Neuronal stem cell (in vitro differentiated cells): ENCODE measurements at regions not wholly inside any gene's neighbourhood (a gene's known extent, or its start where the extent isn't known, plus 50 kb on each side); places are given as distances from the start of the nearest gene placed in this dataset.

ENCODE experiments used
- DNase-seq: peaks from one replicate; pipeline ENCODE4 v3.0.0-alpha.2; 2013; ENCODE audit warnings: low spot score
- H2AFZ ChIP-seq: one replicate; pipeline ENCODE4 v1.6.1; 2013; ENCODE audit warnings: mild to moderate bottlenecking, low read length, inconsistent platforms
- H2AK5ac ChIP-seq: 2 replicates; pipeline ENCODE4 v1.6.1; 2013; ENCODE audit warnings: low read depth, mild to moderate bottlenecking, inconsistent platforms, low read length, moderate library complexity, mixed read lengths
- H2BK120ac ChIP-seq: 2 replicates; pipeline ENCODE4 v1.6.1; 2013; ENCODE audit warnings: low read depth, mild to moderate bottlenecking, inconsistent platforms, low read length, moderate library complexity, mixed read lengths
- H2BK12ac ChIP-seq: one replicate; pipeline ENCODE4 v1.6.1; 2013; ENCODE audit warnings: low read length, inconsistent platforms
- H2BK15ac ChIP-seq: 2 replicates; pipeline ENCODE4 v1.6.1; 2013; ENCODE audit warnings: mild to moderate bottlenecking, low read length, inconsistent platforms, mixed read lengths
- H2BK5ac ChIP-seq: one replicate; pipeline ENCODE4 v1.6.1; 2013; ENCODE audit warnings: inconsistent platforms, mild to moderate bottlenecking, low read length, moderate library complexity
- H3K14ac ChIP-seq: one replicate; pipeline ENCODE4 v1.6.1; 2013; ENCODE audit warnings: low read length, inconsistent platforms
- H3K18ac ChIP-seq: 2 replicates; pipeline ENCODE4 v1.6.1; 2013; ENCODE audit warnings: low read length, inconsistent platforms
- H3K23ac ChIP-seq: 2 replicates; pipeline ENCODE4 v1.6.1; 2013; ENCODE audit warnings: low read depth, mild to moderate bottlenecking, mixed read lengths, low read length, inconsistent platforms; ENCODE audit not compliant: poor library complexity
- H3K27ac ChIP-seq: replicated peaks from 3 replicates; pipeline ENCODE4 v1.5.1; 2013; ENCODE audit warnings: low read length, inconsistent platforms
- H3K27me3 ChIP-seq, 3 experiments: 2 replicates each; pipeline ENCODE4 v1.6.1; 2013; ENCODE audit warnings: low read length in 3 of 3, mild to moderate bottlenecking in 2 of 3, inconsistent platforms in 1 of 3, low read depth in 1 of 3, mixed read lengths in 1 of 3, moderate library complexity in 1 of 3; ENCODE audit not compliant: control insufficient read depth in 3 of 3, insufficient read depth in 3 of 3
- H3K36me3 ChIP-seq, 2 donors: replicated peaks in 1 of 2; 2 replicates each; pipeline ENCODE4 v1.6.1; 2013; ENCODE audit warnings: low read length in 2 of 2; ENCODE audit not compliant: control insufficient read depth in 2 of 2, insufficient read depth in 2 of 2
- H3K4ac ChIP-seq: 2 replicates; pipeline ENCODE4 v1.6.1; 2013; ENCODE audit warnings: inconsistent platforms, mild to moderate bottlenecking, low read length, moderate library complexity
- H3K4me1 ChIP-seq, 2 donors: 1 replicate in 1 of 2; 2 replicates in 1 of 2; pipeline ENCODE4 v1.6.1; 2013; ENCODE audit warnings: low read length in 2 of 2, low read depth in 1 of 2; ENCODE audit not compliant: control insufficient read depth in 2 of 2, insufficient read depth in 1 of 2
- H3K4me2 ChIP-seq: one replicate; pipeline ENCODE4 v1.6.1; 2013; ENCODE audit warnings: mild to moderate bottlenecking, low read length, inconsistent platforms; ENCODE audit not compliant: insufficient read depth, poor library complexity, severe bottlenecking
- H3K4me3 ChIP-seq, 2 donors: 2 replicates each; pipeline ENCODE4 v1.5.1; 2013; ENCODE audit warnings: low read length in 2 of 2, mild to moderate bottlenecking in 2 of 2, inconsistent platforms in 1 of 2, moderate library complexity in 1 of 2
- H3K79me1 ChIP-seq: one replicate; pipeline ENCODE4 v1.6.1; 2013; ENCODE audit warnings: low read depth, mild to moderate bottlenecking, inconsistent platforms, low read length, moderate library complexity
- H3K9ac ChIP-seq: one replicate; pipeline ENCODE4 v1.6.1; 2013; ENCODE audit warnings: mild to moderate bottlenecking, low read depth, low read length, inconsistent platforms; ENCODE audit not compliant: poor library complexity
- H3K9me3 ChIP-seq, 2 donors: replicated peaks in 1 of 2; 2 replicates each; pipeline versions ENCODE3 to v1.6.1; 2013; ENCODE audit warnings: low read length in 2 of 2, mild to moderate bottlenecking in 2 of 2, inconsistent platforms in 1 of 2, low read depth in 1 of 2, mixed read lengths in 1 of 2, moderate library complexity in 1 of 2; ENCODE audit not compliant: control insufficient read depth in 2 of 2, insufficient read depth in 1 of 2
- H4K8ac ChIP-seq: one replicate; pipeline ENCODE4 v1.6.1; 2013; ENCODE audit warnings: low read depth, mild to moderate bottlenecking, inconsistent platforms, low read length, moderate library complexity
- H4K91ac ChIP-seq: one replicate; pipeline ENCODE4 v1.6.1; 2013; ENCODE audit warnings: low read length, low read depth, mild to moderate bottlenecking, inconsistent platforms; ENCODE audit not compliant: poor library complexity
- WGBS, 2 donors: extraction: QIAGEN DNeasy Blood & Tissue Kit; methylation state at CpG; one replicate each; pipeline ENCODE4 v1.1.7; 2013; ENCODE audit warnings: missing lambda C conversion rate in 2 of 2, mixed read lengths in 1 of 2; ENCODE audit not compliant: insufficient read length in 2 of 2, insufficient replicate concordance in 1 of 2; ENCODE audit errors: extremely low coverage in 2 of 2; 5-methylcytosine and 5-hydroxymethylcytosine counted together

DNA sequence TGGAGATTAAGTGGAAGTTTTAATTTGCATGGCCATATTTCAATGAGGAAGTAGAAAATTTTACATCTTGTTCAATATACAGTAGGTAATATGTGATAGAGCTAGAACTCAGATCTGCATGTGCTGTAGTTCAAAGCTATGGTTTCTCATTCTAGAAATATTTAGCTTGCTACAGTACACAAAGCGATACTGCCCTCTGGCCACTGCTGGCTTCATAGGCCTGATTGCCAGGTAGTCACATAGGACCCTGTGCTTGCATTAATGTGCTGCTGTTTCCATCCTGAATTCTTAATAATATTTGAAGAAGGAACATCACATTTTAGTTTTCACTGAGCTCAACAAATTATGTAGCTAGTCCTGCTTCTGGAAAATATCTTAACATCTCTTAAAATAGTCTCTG is 87.0 kb downstream of the PLSCR2 start:
- Histone ChIP-seq H3K27me3 (no peaks in the 10 kb centered on the region), H2BK120ac (no peak overlapping the region), H3K4ac (no peak overlapping the region), H2BK15ac (no peak overlapping the region), H3K79me1 (no peaks in the 10 kb centered on the region), H3K18ac (no peak overlapping the region), H3K4me1 (no peaks in the 10 kb centered on the region), H4K91ac (no peak overlapping the region), H2BK12ac (no peak overlapping the region), H2BK5ac (no peak overlapping the region), H3K14ac (no peak overlapping the region), H2AK5ac (no peak overlapping the region), H3K36me3 (no peaks in the 10 kb centered on the region), H3K9me3 (no peaks in the 10 kb centered on the region), H3K27ac (no peak overlapping the region), H3K23ac (no peak overlapping the region), H3K4me3 (no peak overlapping the region), H3K4me2 (no peak overlapping the region), H2AFZ (no peak overlapping the region), H3K9ac (no peak overlapping the region), H4K8ac (no peak overlapping the region)
- DNase-seq = no peak
- no CpG with 5 or more reads among the region's 1 CpG for WGBS, 2 donors

DNA sequence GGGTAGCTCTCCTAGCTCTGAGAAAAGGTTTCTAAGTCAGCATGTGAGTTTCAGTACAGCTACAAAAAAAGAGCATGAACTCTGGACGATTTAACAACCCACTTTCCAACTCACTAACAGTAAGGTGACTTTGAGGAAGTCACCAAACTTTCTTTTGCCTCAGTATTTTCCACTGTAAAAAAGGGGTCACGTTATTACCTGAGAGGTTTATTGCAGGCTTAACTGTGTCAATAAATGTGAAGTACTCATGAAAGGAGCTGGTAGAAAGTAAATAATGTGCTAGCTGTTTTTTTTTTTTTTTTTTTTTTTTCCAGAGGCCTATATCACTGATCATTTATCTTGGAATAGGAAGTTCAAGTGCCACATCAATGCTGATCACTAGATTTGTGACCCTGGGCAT is 89.3 kb downstream of the PLSCR2 start:
- no peak for DNase-seq

GRCh38 chr3:146375219-146375618 is 94.1 kb downstream of the PLSCR2 start:
- no peaks in the 10 kb centered on the region for H3K79me1 ChIP-seq
- H3K14ac ChIP-seq = no peak overlapping the region
- peaks cover 0 to 7% of the 10 kb centered on the region in 2 donors for H3K9me3 ChIP-seq
- no peak overlapping the region for H4K8ac ChIP-seq
- H2BK15ac ChIP-seq = no peak overlapping the region
- no peak overlapping the region for H2AK5ac ChIP-seq
- H3K9ac ChIP-seq = no peak overlapping the region
- H3K27ac ChIP-seq = no peak overlapping the region
- H2BK12ac ChIP-seq = no peak overlapping the region
- H2BK120ac ChIP-seq = no peak overlapping the region
- no peaks in the 10 kb centered on the region for H3K4me1 ChIP-seq
- WGBS, 2 donors = no CpG with 5 or more reads among the region's 3 CpGs
- H3K4ac ChIP-seq = no peak overlapping the region
- H3K23ac ChIP-seq = no peak overlapping the region
- H3K18ac ChIP-seq = no peak overlapping the region
- H3K4me3 ChIP-seq = no peak overlapping the region
- no peak overlapping the region for H2BK5ac ChIP-seq
- no peak for DNase-seq
- H2AFZ ChIP-seq = no peak overlapping the region
- no peak overlapping the region for H3K4me2 ChIP-seq
- no peak overlapping the region for H4K91ac ChIP-seq
- no peaks in the 10 kb centered on the region for H3K27me3 ChIP-seq
- H3K36me3 ChIP-seq = no peaks in the 10 kb centered on the region

More for the DNA sequence above, 89.3 kb downstream of the PLSCR2 start:
- no peak overlapping the region for H3K18ac ChIP-seq
- no peaks in the 10 kb centered on the region for H3K79me1 ChIP-seq
- no peak overlapping the region for H3K27ac ChIP-seq
- H2AFZ ChIP-seq = no peak overlapping the region
- H3K9ac ChIP-seq = no peak overlapping the region
- H3K27me3 ChIP-seq = no peaks in the 10 kb centered on the region
- H2BK120ac ChIP-seq = no peak overlapping the region
- H3K4me1 ChIP-seq = no peaks in the 10 kb centered on the region
- no peak overlapping the region for H2BK5ac ChIP-seq
- no peaks in the 10 kb centered on the region for H3K9me3 ChIP-seq
- no peak overlapping the region for H3K4ac ChIP-seq
- H2BK15ac ChIP-seq = no peak overlapping the region
- H3K4me2 ChIP-seq = no peak overlapping the region
- no CpG with 5 or more reads among the region's 2 CpGs for WGBS, 2 donors
- H4K91ac ChIP-seq = no peak overlapping the region
- H3K14ac ChIP-seq = no peak overlapping the region
- no peaks in the 10 kb centered on the region for H3K36me3 ChIP-seq
- H4K8ac ChIP-seq = no peak overlapping the region
- no peak overlapping the region for H3K23ac ChIP-seq
- no peak overlapping the region for H2AK5ac ChIP-seq
- no peak overlapping the region for H2BK12ac ChIP-seq
- H3K4me3 ChIP-seq = no peak overlapping the region

DNA sequence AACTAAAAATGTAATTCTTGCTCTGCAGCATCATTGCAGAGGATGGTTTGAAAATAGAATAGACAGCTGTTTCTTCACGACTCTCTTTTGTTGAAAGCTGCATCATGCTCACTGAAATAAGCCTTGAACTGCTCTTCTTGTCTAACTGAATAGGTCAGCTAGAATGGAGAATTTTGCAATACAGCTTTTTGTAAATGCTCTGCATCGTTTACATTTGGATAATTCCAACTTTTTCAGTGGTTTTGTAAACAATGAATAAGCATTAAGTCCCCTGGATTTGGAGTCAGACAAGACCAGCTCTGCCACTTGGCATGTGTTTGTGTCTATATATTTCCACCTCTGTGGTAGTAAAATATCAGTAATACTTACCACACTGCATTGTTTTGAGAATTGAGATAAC is 95.2 kb downstream of the PLSCR2 start:
- no peak overlapping the region for H2BK15ac ChIP-seq
- H3K27me3 ChIP-seq = no peaks in the 10 kb centered on the region
- H2BK120ac ChIP-seq = no peak overlapping the region
- no peak overlapping the region for H2AK5ac ChIP-seq
- H2BK5ac ChIP-seq = no peak overlapping the region
- H2BK12ac ChIP-seq = no peak overlapping the region
- H3K4ac ChIP-seq = no peak overlapping the region
- no peak overlapping the region for H3K23ac ChIP-seq
- no peak overlapping the region for H3K14ac ChIP-seq
- H3K18ac ChIP-seq = no peak overlapping the region
- H3K36me3 ChIP-seq = no peaks in the 10 kb centered on the region
- DNase-seq = no peak
- H3K79me1 ChIP-seq = no peaks in the 10 kb centered on the region
- no peak overlapping the region for H3K4me3 ChIP-seq
- no peak overlapping the region for H2AFZ ChIP-seq
- WGBS, 2 donors = no CpG with 5 or more reads among the region's 2 CpGs
- no peaks in the 10 kb centered on the region for H3K4me1 ChIP-seq
- H4K91ac ChIP-seq = no peak overlapping the region
- H3K9ac ChIP-seq = no peak overlapping the region
- H4K8ac ChIP-seq = no peak overlapping the region
- H3K4me2 ChIP-seq = no peak overlapping the region
- H3K27ac ChIP-seq = no peak overlapping the region
- peaks cover 0 to 7% of the 10 kb centered on the region in 2 donors for H3K9me3 ChIP-seq
